Gastrocnemius medialis (tissue), 4 donors: ENCODE measurements at regions not wholly inside any gene's neighbourhood (a gene's known extent, or its start where the extent isn't known, plus 50 kb on each side); places are given as distances from the start of the nearest gene placed in this dataset.

ENCODE experiments used
- POLR2A ChIP-seq, 2 donors: fragments of 450-650 bp; IDR thresholded peaks; one replicate each; pipeline ENCODE4 v1.6.1; 2017; ENCODE audit warnings: antibody characterized with exemption in 2 of 2, mild to moderate bottlenecking in 2 of 2, moderate library complexity in 2 of 2
- TF ChIP-seq, protein P1 (sequence below), 5 experiments: fragments of 450-650 bp in 3 of 5; fragments of 200-600 bp in 2 of 5; sonication (generic) in 2 of 5; IDR thresholded peaks in 4 of 5; conservative IDR thresholded peaks in 1 of 5; 1 replicate in 4 of 5; 2 replicates in 1 of 5; pipeline ENCODE4 v1.5.1; 2016 to 2019; ENCODE audit warnings: antibody characterized with exemption in 5 of 5, mild to moderate bottlenecking in 3 of 5, moderate library complexity in 3 of 5

DNA sequence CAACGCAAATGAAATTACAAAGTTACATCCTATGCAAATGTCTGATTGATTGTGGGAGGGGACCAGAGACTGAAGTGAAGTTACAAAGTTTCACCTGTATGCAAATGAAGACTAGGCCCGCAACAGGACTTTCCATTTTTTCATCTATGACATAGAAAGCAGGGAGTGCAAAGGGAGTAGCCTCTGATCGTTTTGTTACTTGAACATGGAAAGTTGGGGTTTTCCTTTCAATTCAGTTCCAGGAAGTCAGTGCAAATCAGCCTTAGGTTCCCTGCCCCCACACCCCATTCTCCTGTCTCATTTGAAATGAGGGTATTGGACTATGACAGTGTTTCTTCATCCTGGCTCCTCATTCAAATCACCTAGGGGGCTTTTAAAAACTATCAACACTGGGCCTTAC lies 96.9 kb upstream of the HABP2 start:
- TF ChIP-seq, protein P1, sequence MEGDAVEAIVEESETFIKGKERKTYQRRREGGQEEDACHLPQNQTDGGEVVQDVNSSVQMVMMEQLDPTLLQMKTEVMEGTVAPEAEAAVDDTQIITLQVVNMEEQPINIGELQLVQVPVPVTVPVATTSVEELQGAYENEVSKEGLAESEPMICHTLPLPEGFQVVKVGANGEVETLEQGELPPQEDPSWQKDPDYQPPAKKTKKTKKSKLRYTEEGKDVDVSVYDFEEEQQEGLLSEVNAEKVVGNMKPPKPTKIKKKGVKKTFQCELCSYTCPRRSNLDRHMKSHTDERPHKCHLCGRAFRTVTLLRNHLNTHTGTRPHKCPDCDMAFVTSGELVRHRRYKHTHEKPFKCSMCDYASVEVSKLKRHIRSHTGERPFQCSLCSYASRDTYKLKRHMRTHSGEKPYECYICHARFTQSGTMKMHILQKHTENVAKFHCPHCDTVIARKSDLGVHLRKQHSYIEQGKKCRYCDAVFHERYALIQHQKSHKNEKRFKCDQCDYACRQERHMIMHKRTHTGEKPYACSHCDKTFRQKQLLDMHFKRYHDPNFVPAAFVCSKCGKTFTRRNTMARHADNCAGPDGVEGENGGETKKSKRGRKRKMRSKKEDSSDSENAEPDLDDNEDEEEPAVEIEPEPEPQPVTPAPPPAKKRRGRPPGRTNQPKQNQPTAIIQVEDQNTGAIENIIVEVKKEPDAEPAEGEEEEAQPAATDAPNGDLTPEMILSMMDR (IDR thresholded peaks at IDR 0.05 in 4 of 5, conservative IDR thresholded peaks at IDR 0.05 in 1 of 5): no peak
- TF ChIP-seq POLR2A (IDR thresholded peaks at IDR 0.05): no peak
